GM18511 (cell line): ENCODE measurements at regions not wholly inside any gene's neighbourhood (a gene's known extent, or its start where the extent isn't known, plus 50 kb on each side); places are given as distances from the start of the nearest gene placed in this dataset.
"Not testable (repeated sequence)": the region's sequence is repeated elsewhere in the genome, so short reads cannot be mapped to it uniquely, and the experiment has no call there.

Source experiments
- ATAC-seq: cut with Tn5 transposase; IDR thresholded peaks from one replicate; pipeline ENCODE4 v1.9.1; 2021; ENCODE audit warnings: mild to moderate bottlenecking, moderate library complexity; ENCODE audit not compliant: unreplicated experiment

DNA sequence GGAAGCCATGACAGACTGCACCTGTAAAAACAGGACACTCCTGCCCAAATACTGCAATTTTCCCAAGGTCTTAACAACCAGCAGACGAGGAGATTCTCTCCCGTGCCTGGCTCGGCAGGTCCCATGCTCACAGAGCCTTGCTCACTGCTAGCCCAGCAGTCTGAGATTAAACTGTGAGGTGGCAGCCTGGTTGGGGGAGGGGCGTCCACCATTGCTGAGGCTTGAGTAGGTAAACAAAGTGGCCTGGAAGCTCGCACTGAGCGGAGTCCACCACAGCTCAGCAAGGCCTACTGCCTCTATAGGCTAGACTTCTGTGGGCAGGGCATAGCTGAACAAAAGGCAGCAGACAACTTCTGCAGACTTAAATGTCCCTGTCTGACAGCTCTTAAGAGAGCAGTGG lies 80.3 kb downstream of the ANXA5 start:
- ATAC-seq, result not testable (repeated sequence)

DNA sequence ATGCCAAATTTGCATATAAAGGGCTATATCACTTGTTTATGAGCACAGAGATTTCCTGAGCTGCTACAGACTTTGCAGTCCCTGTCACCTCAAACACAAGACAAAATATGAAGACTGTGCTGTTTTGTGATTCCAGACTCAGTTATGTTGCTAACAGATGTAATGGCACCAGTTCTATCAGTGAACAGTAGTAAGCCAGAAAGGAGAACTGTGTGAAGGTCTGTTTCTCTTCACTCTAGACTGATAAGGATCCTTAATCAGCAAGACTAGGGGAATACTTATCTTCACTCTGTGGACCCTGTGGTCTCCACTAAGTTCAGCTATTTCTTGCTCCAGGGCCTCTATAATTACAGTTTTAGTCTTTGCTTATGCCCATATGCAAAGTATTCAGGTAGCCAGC lies 82.7 kb downstream of the ANXA5 start:
- ATAC-seq, result no peak

DNA sequence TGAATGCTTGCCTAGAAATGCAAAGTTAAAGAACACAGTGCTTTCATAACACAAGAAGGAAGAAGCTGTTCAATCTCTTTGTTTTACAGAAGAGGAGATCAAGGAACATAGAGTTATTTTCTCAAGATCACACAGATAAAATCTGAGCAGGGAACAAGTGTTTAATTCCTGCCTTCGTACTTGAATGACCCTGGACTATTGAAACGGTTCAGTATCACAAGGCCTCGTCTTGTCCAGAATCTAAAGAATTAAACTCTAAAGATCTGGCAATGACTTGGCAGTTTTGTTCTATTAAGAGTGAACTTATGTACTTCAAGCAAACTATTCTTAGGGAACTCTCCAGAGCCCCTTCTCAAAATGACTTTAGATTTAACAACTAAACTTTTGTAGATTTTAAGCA lies 97.7 kb downstream of the ANXA5 start:
- no peak for ATAC-seq

DNA sequence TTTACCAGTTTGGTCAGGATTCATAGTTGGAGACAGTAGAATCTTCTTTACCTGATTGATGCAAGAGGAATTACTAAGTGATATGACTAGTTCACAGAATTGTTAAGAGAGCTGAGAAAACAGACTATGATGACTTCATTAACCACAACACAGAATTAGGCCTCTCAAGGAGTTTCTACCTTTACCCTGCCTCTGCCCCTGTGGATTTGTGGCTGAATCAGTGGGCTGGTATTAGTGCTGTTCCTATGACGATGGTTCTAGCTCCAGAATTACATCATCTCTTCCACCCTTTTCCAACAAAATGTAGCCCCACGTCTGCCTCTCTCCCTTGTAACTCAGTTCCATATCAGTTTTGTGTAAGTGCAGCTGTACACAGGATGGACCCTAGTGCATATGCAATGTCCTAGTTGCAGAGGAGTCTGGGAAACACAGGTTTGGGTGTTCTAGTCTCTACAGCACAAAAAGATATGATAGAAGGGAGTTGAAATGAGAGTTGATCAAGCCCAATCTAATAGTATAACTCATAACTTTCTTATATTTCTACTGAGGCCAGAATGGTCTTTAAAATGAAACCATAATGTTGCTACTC lies 99.3 kb downstream of the ANXA5 start:
- peak; percentile 77 for ATAC-seq

GRCh38 chr4:121594796-121595526 lies 101.8 kb downstream of the ANXA5 start:
- ATAC-seq, result no peak

DNA sequence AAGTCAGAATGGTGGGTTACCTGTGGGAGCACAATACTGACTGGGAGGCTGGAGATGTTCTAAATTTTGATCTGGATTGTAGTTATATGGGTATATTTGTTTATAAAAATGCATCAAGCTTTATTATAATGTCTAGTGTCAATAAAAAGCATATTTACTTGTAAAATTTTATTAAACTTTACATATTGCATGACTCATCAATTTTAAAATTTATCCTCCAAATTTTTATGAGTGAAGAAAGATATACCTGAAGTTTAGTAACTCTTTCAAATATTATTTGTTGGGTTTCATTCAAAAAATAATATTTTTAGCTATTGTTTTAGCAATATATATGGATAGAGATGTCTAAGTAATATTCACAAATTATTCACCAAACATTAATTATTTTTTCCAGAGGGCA lies 103.0 kb downstream of the ANXA5 start:
- no peak for ATAC-seq

- ATAC-seq, result not testable (repeated sequence)
Measured at GRCh38 chr4:121592257-121592656, 104.5 kb downstream of the ANXA5 start.

GRCh38 chr4:121584836-121585235 lies 111.9 kb downstream of the ANXA5 start:
- no peak for ATAC-seq

DNA sequence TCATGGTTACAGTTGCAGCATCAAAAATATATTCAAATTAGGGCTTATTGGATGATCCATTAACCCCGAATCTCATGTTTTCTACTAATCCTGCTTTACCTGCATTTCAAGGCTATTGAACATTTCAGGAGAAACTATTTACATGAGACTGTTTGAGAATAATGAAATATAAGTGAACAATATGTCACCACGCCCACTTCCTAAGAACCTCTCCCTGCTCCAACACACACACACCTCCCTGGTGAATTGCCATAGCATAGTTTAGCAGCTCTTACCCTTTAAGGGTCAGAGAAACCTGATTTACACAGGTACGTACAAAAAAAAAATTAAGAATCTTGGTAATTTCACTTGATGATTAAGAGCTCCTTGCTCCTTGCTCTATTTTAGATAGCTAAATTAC lies 113.4 kb downstream of the ANXA5 start:
- ATAC-seq, result no peak

DNA sequence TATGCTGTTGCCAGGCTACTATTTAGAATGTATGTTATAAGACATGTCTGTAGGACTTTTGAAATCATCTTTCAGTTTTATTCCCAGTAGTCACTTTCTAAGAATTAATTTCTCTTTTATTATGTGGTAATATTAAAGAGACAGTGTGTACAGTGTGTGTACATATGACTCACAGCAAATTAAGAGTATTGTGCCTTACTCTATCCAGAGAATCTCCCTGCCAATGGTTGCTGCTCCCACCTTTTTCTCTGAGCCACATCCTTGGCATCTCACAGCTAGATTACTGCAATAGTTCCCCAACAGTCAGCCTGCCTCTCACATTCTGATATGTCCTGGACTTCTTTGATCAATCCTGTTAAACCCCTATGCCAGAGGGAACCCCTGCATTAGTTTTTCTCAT lies 114.5 kb downstream of the ANXA5 start:
- ATAC-seq, result no peak

DNA sequence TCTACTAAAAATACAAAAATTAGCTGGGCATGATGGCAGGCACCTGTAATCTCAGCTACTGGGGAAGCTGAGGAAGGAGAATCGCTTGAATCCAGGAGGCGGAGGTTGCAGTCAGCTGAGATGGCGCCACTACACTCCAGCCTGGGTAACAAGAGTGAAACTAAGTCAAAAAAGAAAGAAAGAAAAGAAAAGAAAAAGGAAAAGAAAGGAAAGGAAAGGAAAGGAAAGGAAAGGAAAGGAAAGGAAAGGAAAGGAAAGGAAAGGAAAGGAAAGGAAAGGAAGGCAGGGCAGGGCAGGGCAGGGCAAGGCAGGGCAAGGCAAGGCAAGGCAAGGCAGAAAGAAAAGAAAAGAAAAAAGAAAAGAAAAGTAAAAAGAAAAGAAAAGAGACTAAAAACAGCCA lies 121.4 kb downstream of the ANXA5 start:
- ATAC-seq, result not testable (repeated sequence)

DNA sequence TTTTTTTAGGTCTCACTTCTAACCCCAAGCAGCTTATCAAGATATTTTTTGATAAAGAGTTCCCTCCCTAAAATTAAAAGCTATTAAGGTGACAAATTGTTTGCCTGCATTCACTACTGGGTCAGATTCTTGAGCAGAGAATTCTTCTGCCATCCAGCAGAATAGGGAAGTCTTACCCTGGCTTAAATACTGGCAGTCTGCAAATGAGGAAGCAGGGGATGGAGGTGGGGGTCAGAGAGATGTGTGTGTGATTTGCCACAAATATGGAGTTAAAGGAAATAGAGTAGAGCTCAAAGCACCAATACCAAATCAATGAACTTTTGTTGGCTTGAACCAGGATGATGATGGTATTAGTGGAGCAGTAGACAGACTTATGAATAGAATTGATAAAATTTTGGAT lies 122.2 kb downstream of the ANXA5 start:
- ATAC-seq, result no peak

DNA sequence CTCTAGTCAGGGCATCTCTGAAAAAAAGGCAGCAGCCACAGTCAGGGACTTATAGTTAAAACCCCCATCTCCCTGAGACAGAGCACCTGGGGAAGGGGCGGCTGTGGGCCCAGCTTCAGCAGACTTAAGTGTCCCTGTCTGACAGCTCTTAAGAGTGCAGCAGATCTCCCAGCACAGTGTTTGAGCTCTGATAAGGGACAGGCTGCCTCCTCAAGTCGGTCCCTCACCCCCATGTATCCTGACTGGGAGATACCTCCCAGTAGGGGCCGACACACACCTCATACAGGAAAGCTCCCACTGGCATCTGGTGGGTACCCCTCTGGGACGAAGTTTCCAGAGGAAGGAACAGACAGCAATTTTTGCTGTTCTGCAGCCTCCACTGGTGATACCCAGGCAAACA lies 129.0 kb downstream of the ANXA5 start:
- no peak for ATAC-seq

DNA sequence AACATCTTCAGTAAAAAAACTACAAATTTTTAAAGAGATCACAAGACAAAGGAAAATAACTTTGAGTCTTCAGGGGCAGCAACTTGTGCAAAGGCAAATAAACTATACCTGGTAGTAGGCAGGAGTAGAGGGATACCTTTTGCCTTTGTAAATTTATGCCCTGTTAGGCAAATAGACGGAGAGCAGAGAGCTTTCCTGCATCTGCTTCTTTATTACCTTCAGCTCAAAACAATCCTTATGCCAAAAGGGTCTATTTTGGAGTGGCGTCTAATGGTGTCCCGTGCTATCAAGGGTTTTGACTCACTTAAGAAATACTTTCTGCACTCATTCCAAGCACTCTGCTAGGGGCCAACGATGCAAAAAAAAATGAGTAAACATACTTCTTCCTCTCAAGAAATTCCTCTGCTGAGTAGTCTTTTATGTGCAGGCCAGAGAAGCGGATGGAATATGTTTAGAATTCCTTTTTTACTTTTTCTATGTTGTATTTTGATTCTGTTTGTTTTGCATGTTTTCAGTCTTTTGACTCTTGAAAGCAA lies 131.9 kb downstream of the ANXA5 start:
- ATAC-seq, result no peak

DNA sequence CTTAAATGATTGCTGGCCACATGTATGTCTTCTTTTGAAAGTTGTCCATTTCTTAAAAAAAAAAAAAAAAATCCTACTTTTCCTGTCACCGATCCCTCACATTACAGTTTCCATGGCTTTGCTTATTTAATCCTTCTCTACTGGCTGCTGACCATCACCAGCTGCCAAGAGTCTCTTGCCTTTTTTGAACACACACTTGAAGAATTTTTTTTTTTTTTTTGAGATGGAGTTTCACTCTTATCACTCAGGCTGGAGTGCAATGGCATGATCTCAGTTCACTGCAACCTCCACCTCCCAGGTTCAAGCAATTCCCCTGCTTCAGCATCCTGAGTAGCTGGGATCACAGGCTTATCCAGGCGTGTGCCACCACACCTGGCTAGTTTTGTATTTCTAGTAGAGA lies 134.0 kb downstream of the ANXA5 start:
- no peak for ATAC-seq

- ATAC-seq, result no peak
Measured at GRCh38 chr4:121555315-121556107, 141.3 kb downstream of the ANXA5 start.

DNA sequence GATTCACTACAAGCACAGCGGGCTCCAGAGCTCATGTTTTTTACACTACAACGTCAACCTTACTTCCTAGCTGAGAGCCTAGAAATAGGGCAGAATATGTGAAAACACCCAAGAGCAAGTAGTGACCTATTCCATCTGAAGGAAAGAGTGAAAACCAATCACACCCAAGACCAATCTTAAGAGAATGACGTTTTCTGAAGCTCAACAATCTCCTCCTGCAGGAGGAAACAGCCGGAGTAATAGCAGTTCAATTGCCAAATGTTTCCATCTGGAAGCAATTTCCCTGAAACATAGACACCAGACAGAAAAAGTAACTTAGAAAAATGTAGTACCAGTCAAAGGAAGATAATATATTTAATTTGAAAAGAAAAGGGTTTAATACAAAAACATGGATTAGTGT lies 142.4 kb downstream of the ANXA5 start:
- no peak for ATAC-seq

DNA sequence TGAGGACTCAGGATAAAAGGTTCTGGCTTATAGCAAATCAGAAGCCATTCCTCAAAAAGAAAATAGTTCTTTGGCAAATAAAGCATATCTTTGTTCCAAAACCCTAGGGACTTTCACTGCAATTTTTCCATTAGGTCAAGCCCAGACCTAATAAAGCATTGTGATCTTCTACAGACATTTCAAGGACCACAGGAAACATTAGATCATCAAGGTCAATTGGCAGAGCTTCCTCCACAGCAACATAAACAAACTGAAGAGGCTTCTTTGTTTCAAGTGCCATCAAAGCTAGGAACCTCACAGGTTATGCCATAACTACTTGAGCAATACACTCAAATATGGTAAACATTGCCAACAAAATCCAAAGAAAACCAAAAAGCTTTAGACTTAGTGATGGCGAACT lies 144.9 kb downstream of the ANXA5 start:
- ATAC-seq, result no peak

GRCh38 chr4:121551271-121551670 lies 145.5 kb downstream of the ANXA5 start:
- ATAC-seq, result no peak

DNA sequence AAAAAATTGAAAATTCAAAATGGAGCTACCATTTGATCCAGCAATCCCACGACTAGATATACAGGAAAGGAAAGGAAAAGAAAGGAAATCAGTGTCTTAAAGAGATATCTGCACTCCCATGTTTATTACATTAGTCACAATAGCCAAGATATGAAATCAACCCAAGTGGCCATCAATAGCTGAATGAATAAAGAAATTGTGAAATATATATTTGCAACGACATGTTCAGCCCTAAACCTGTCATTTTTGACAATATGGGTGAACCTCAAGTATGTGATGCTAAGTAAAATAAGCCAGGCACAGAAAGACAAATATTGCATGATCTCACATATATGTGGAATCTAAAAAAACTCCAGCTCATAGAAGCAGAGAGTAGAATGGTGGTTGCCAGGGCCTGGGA lies 155.1 kb downstream of the ANXA5 start:
- ATAC-seq, result no peak

GRCh38 chr4:121535351-121535750 lies 154.5 kb upstream of the QRFPR start:
- no peak for ATAC-seq

- ATAC-seq, result no peak
Measured at GRCh38 chr4:121534187-121534586, 153.4 kb upstream of the QRFPR start.
